Esophagus squamous epithelium (tissue), 5 donors: ENCODE measurements at regions not wholly inside any gene's neighbourhood (a gene's known extent, or its start where the extent isn't known, plus 50 kb on each side); places are given as distances from the start of the nearest gene placed in this dataset.

Experiments
- DNase-seq: peaks from one replicate; lab custom pipeline; 2025; lab: John Stamatoyannopoulos, UW
- H3K27ac ChIP-seq, 4 donors: fragments of 200-600 bp; sonication (generic); one replicate each; pipeline ENCODE4 v1.5.1; 2016 to 2019; ENCODE audit warnings: mild to moderate bottlenecking in 1 of 4
- H3K27me3 ChIP-seq, 4 donors: fragments of 200-600 bp; sonication (generic); 1 replicate in 3 of 4; 2 replicates in 1 of 4; pipeline versions ENCODE4 v1.5.1 to v1.6.0; 2017 to 2021; ENCODE audit warnings: antibody characterized with exemption in 1 of 4
- H3K36me3 ChIP-seq, 3 donors: fragments of 200-600 bp; sonication (generic); one replicate each; pipeline ENCODE4 v1.5.1; 2016 to 2019
- H3K4me1 ChIP-seq, 3 donors: fragments of 200-600 bp; sonication (generic); one replicate each; pipeline ENCODE4 v1.5.1; 2017 to 2019
- H3K4me3 ChIP-seq, 4 donors: fragments of 200-600 bp; sonication (generic); 1 replicate in 3 of 4; 2 replicates in 1 of 4; pipeline ENCODE4 v1.5.1; 2016 to 2019; ENCODE audit warnings: mild to moderate bottlenecking in 2 of 4, moderate library complexity in 1 of 4
- H3K9me3 ChIP-seq, 3 donors: fragments of 200-600 bp; sonication (generic); one replicate each; pipeline ENCODE4 v1.5.1; 2016 to 2019
- CTCF ChIP-seq, 6 experiments: fragments of 450-650 bp in 4 of 6; fragments of 200-600 bp in 2 of 6; sonication (generic) in 2 of 6; IDR thresholded peaks; one replicate each; pipeline ENCODE4 v1.5.1; 2016 to 2019; ENCODE audit warnings: antibody characterized with exemption in 6 of 6, mild to moderate bottlenecking in 4 of 6, moderate library complexity in 4 of 6
- POLR2A ChIP-seq, 4 donors: fragments of 450-650 bp; IDR thresholded peaks; one replicate each; pipeline ENCODE4 v1.6.1; 2017; ENCODE audit warnings: antibody characterized with exemption in 4 of 4, mild to moderate bottlenecking in 4 of 4, moderate library complexity in 3 of 4
- WGBS, 2 donors: methylation state at CpG; one replicate each; pipeline ENCODE4 v1.1.5; 2018; 5-methylcytosine and 5-hydroxymethylcytosine counted together
- intact Hi-C: fragments of 100-400 bp; cut with DNase I; formaldehyde crosslinking; loops from one replicate; pipeline ENCODE4 v1.15.0; 2022
- donor health status: DM: yes; HTN: yes; CAD: no.

- no peaks in the 10 kb centered on the region for H3K27me3 ChIP-seq
- no peak overlapping the region for H3K27ac ChIP-seq
- no peaks in the 10 kb centered on the region for H3K9me3 ChIP-seq
- peaks cover 0 to 33% (median 0%) of the 10 kb centered on the region in 3 donors for H3K4me1 ChIP-seq
- WGBS, 2 donors = 86 to 87% methylated on average over 13 of the region's 13 CpGs
- DNase-seq = no peak
- intact Hi-C loops = no loop called here
- no peak for TF ChIP-seq POLR2A (IDR thresholded peaks at IDR 0.05)
- TF ChIP-seq CTCF (IDR thresholded peaks at IDR 0.05) = no peak
- H3K4me3 ChIP-seq = no peak overlapping the region
- no peaks in the 10 kb centered on the region for H3K36me3 ChIP-seq
Observed at GRCh38 chr2:216808805-216809425, 50.9 kb downstream of the TNP1 start.

DNA sequence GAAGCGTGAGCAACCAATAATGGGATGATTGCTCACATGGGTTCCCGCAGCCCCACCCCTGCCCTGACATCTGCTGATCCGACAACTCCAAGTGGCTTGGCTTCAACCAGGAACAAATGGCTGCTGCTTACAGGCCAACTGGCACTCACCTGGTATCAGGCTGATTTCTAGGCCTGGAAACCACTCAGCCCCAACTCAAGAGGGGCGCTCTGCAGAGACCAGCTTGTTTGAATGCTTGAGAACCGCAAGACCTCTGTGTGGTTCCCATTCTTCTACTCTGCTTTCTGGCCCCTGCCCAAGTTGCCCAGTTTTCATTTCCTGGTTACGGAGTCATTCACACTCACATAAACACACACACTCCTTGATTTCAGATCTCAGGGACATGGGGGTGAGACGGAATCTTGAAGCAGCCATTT, 52.0 kb downstream of the TNP1 start:
- Histone ChIP-seq H3K27me3 (no peaks in the 10 kb centered on the region), H3K36me3 (no peaks in the 10 kb centered on the region), H3K27ac (no peak overlapping the region), H3K4me1 (peaks cover 0 to 35% (median 0%) of the 10 kb centered on the region in 3 donors), H3K4me3 (no peak overlapping the region), H3K9me3 (no peaks in the 10 kb centered on the region)
- TF ChIP-seq CTCF (IDR thresholded peaks at IDR 0.05) (no peak), POLR2A (IDR thresholded peaks at IDR 0.05) (no peak)
- 74 to 78% methylated on average over 4 to 7 of the region's 7 CpGs for WGBS, 2 donors
- DNase-seq = no peak
- intact Hi-C loops = no loop called here

DNA sequence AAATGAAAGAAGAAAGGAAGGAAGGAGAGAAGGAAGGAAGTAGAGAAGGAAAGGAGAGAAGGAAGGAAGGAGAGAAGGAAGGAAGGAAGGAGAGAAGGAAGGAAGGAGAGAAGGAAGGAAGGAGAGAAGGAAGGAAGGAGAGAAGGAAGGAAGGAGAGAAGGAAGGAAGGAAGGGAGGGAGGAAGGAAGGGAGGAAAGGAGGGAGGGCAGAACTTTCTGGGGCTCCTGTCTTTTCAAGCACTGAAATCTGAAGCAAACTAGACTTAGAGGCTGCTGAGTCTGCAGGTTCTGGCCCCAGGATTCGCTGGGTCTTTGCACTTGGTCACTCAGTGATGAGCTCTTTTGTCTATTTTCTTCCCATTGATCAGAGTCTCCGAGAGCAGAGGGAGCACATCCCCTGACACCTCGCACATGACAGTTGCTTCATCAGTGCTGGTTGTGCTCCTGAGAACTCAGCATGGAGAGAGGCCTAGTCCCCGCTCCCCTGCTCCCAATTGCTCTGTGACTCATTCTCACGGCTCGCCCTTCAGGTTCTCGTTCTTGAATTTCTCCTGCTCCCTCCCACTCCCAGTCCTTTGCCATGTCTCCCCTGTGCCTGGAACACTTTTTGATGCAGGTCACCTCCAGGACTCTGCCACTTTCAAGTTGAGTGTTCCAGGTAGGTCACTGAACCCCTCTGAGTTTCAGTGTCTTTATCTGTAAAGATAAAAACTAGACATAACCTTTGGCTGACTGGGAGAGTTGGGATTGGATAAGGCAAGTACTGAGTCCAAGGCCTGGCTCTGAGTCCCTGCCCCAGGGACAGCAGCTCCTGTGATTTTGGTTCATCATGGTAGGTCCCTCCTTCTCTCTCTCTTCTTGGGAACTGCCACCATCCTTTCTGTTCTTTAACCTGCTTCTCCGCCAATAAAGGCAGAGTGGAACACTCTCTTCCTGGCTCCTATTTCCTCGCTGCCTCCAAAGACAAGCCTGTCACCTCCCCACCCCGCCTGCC, 55.2 kb downstream of the TNP1 start:
- WGBS, 2 donors = 67 to 70% methylated on average over 9 to 10 of the region's 10 CpGs
- TF ChIP-seq POLR2A (IDR thresholded peaks at IDR 0.05) (no peak), CTCF (IDR thresholded peaks at IDR 0.05) (no peak)
- H3K36me3 ChIP-seq = no peaks in the 10 kb centered on the region
- intact Hi-C loops = no loop called here
- no peak overlapping the region for H3K27ac ChIP-seq
- H3K27me3 ChIP-seq = no peaks in the 10 kb centered on the region
- no peaks in the 10 kb centered on the region for H3K9me3 ChIP-seq
- H3K4me3 ChIP-seq = no peak overlapping the region
- H3K4me1 ChIP-seq = peaks cover 4 to 41% (median 8%) of the 10 kb centered on the region in 3 donors
- no peak for DNase-seq

DNA sequence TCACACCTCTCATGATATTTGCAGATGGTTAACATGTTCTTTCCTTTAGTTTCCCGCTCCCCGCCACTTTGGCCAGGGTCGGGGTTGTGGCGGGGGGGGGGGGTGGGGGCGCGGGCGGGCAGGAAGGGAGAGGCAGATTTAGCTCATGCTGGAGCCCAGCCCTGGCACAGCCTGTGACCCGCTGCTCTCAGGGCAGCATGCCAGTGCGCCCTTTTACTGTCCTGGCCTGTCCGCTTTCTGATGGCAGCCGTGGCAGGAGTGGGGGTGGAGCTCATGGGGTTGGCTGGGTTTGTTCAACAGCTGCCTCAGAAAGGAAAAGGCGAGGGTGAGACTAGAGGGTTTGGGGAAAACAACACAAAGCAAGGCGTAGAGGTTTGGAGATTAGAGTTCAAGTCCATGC, 56.1 kb downstream of the TNP1 start:
- intact Hi-C loops = no loop called here
- Histone ChIP-seq H3K4me1 (peaks cover 4 to 37% (median 8%) of the 10 kb centered on the region in 3 donors), H3K27ac (no peak overlapping the region), H3K9me3 (no peaks in the 10 kb centered on the region), H3K27me3 (no peaks in the 10 kb centered on the region), H3K36me3 (no peaks in the 10 kb centered on the region), H3K4me3 (no peak overlapping the region)
- no peak for DNase-seq
- WGBS, 2 donors = 70 to 75% methylated on average over 6 of the region's 13 CpGs
- TF ChIP-seq POLR2A (IDR thresholded peaks at IDR 0.05) (no peak), CTCF (IDR thresholded peaks at IDR 0.05) (no peak)
